KMS-11 (cell line): ENCODE measurements at regions not wholly inside any gene's neighbourhood (a gene's known extent, or its start where the extent isn't known, plus 50 kb on each side); places are given as distances from the start of the nearest gene placed in this dataset.
"Not testable (repeated sequence)": the region's sequence is repeated elsewhere in the genome, so short reads cannot be mapped to it uniquely, and the experiment has no call there.

Source experiments
- H2AFZ ChIP-seq: fragments of 200-600 bp; sonication (generic); 2 replicates; pipeline ENCODE4 v1.6.1; 2016; ENCODE audit warnings: antibody characterized with exemption, mixed run types, low read depth
- H3K27ac ChIP-seq: fragments of 200-600 bp; sonication (generic); 2 replicates; pipeline ENCODE4 v1.6.1; 2016; ENCODE audit warnings: mild to moderate bottlenecking, mixed run types
- H3K27me3 ChIP-seq: fragments of 200-600 bp; sonication (generic); 2 replicates; pipeline ENCODE4 v1.6.1; 2017; ENCODE audit warnings: mild to moderate bottlenecking, low read depth, mixed run types, moderate library complexity; ENCODE audit not compliant: insufficient read depth
- H3K36me3 ChIP-seq: fragments of 200-600 bp; sonication (generic); 2 replicates; pipeline ENCODE4 v1.6.1; 2017; ENCODE audit warnings: mild to moderate bottlenecking, mixed run types; ENCODE audit not compliant: insufficient read depth
- H3K4me1 ChIP-seq: fragments of 200-600 bp; sonication (generic); 2 replicates; pipeline ENCODE4 v1.6.1; 2016; ENCODE audit warnings: mild to moderate bottlenecking, low read depth, mixed run types; ENCODE audit not compliant: poor library complexity, severe bottlenecking
- H3K4me2 ChIP-seq: fragments of 200-600 bp; sonication (generic); 2 replicates; pipeline ENCODE4 v1.7.0; 2016; ENCODE audit warnings: mild to moderate bottlenecking, mixed run types
- H3K4me3 ChIP-seq: fragments of 200-600 bp; sonication (generic); IDR thresholded peaks from 2 replicates; pipeline ENCODE4 v1.6.1; 2017; ENCODE audit warnings: low read depth, low read length, mixed read lengths; ENCODE audit not compliant: insufficient read depth
- H3K79me2 ChIP-seq: fragments of 200-600 bp; sonication (generic); 2 replicates; pipeline ENCODE4 v1.6.1; 2016; ENCODE audit warnings: low read depth, mixed run types; ENCODE audit not compliant: insufficient read depth
- H3K9ac ChIP-seq: fragments of 200-600 bp; sonication (generic); 2 replicates; pipeline ENCODE4 v1.6.1; 2016; ENCODE audit warnings: mild to moderate bottlenecking, mixed run types
- H4K20me1 ChIP-seq: fragments of 200-600 bp; sonication (generic); 2 replicates; pipeline ENCODE4 v1.6.1; 2016; ENCODE audit warnings: mild to moderate bottlenecking, mixed run types; ENCODE audit not compliant: insufficient read depth
- CTCF ChIP-seq: fragments of 200-600 bp; sonication (generic); conservative IDR thresholded peaks from 2 replicates; pipeline ENCODE4 v1.6.1; 2017; ENCODE audit warnings: low read depth, mild to moderate bottlenecking, antibody characterized with exemption, low read length, moderate library complexity, mixed read lengths

- Histone ChIP-seq H3K27ac (no peak overlapping the region), H3K36me3 (no peaks in the 10 kb centered on the region), H3K79me2 (no peaks in the 10 kb centered on the region), H3K4me3 (no peak overlapping the region), H3K4me1 (no peaks in the 10 kb centered on the region), H3K27me3 (no peaks in the 10 kb centered on the region), H3K9ac (no peak overlapping the region), H2AFZ (no peak overlapping the region), H4K20me1 (no peaks in the 10 kb centered on the region), H3K4me2 (no peak overlapping the region)
- TF ChIP-seq CTCF = peak; percentile 79
Measured at GRCh38 chr2:14903709-14904374, 271.3 kb downstream of the LRATD1 start.

DNA sequence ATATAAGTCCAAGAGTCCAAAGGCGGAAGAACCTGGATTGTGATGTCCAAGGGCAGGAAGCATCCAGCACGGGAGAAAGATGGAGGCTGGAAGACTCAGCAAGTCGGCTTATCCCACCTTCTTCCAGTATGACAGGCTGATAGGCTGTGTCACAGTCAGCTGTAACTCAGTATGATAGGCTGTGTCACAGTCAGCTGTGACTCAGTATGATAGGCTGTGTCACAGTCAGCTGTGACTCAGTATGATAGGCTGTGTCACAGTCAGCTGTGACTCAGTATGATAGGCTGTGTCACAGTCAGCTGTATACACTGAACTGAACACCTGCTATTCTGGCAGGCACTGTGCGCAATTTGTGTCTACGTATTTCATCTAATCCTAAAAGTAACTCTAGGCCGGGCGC, 271.9 kb downstream of the LRATD1 start:
- H2AFZ ChIP-seq, H3K9ac ChIP-seq, H3K27me3 ChIP-seq, H3K4me1 ChIP-seq, H3K79me2 ChIP-seq, H3K4me2 ChIP-seq, H4K20me1 ChIP-seq, H3K27ac ChIP-seq, H3K36me3 ChIP-seq, H3K4me3 ChIP-seq: not testable (repeated sequence)

GRCh38 chr2:14905571-14905970, 273.1 kb downstream of the LRATD1 start:
- Histone ChIP-seq H3K27me3 (no peaks in the 10 kb centered on the region), H3K27ac (no peak overlapping the region), H2AFZ (no peak overlapping the region), H3K4me1 (no peaks in the 10 kb centered on the region), H4K20me1 (no peaks in the 10 kb centered on the region), H3K4me3 (no peak overlapping the region), H3K4me2 (no peak overlapping the region), H3K79me2 (no peaks in the 10 kb centered on the region), H3K9ac (no peak overlapping the region), H3K36me3 (no peaks in the 10 kb centered on the region)
- no peak for TF ChIP-seq CTCF

- no peaks in the 10 kb centered on the region for H4K20me1 ChIP-seq
Measured at GRCh38 chr2:14907014-14907612, 274.6 kb downstream of the LRATD1 start.

More at GRCh38 chr2:14907014-14907612, 274.6 kb downstream of the LRATD1 start:
- Histone ChIP-seq H3K4me3 (no peak overlapping the region), H3K4me2 (no peak overlapping the region), H3K4me1 (no peaks in the 10 kb centered on the region), H3K27ac (no peak overlapping the region), H3K36me3 (no peaks in the 10 kb centered on the region), H3K79me2 (no peaks in the 10 kb centered on the region), H2AFZ (no peak overlapping the region), H3K27me3 (no peaks in the 10 kb centered on the region), H3K9ac (no peak overlapping the region)
- TF ChIP-seq CTCF = no peak
